HG03442 (cell line): ENCODE measurements at regions not wholly inside any gene's neighbourhood (a gene's known extent, or its start where the extent isn't known, plus 50 kb on each side); places are given as distances from the start of the nearest gene placed in this dataset.
"Not testable (repeated sequence)": the region's sequence is repeated elsewhere in the genome, so short reads cannot be mapped to it uniquely, and the experiment has no call there.

Source experiments
- ATAC-seq: cut with Tn5 transposase; IDR thresholded peaks from one replicate; pipeline ENCODE4 v1.9.1; 2021; ENCODE audit warnings: mild to moderate bottlenecking, moderate library complexity; ENCODE audit not compliant: unreplicated experiment

DNA sequence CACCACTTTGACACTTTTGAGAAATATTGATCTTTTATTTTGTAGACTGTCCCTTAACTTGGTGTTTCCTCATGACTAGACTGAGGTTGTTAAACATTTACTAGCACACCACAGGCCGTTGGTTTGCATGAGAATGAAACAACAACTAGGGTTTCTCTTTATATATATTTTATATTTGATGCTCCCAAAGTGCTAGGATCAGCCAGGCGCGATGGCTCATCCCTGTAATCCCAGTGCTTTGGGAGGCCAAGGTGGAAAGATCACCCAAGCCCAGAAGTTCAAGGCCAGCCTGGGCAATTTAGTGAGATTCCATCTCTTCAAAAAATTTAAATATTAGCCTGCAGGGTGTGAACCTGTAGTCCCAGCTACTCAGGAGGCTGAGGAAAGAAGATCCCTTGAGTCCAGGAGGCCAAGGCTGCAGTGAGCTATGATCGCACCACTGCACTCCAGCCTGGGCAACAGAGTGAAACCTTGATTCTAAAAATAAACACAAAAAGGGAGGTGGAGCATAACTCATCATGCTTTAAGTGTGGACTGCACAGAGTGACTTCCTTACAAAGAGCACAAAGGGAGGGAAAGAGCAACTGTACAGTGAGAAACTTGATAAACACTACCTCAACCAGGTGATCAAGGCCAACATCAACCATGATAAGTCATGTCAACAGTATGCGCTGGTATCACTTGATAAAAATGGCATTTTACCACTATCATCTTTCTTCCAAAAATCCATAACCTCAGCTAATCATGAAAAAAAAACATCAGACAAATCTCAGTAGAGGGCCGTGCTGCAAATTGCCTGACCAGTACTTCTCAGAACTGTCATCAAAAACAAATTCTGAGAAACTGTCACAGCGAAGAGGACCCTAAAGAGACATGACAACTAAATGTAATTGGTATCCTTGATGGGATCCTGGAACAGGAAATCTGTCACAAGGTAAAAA, 72.8 kb upstream of the ATF7IP2 start:
- peak; percentile 83 for ATAC-seq

DNA sequence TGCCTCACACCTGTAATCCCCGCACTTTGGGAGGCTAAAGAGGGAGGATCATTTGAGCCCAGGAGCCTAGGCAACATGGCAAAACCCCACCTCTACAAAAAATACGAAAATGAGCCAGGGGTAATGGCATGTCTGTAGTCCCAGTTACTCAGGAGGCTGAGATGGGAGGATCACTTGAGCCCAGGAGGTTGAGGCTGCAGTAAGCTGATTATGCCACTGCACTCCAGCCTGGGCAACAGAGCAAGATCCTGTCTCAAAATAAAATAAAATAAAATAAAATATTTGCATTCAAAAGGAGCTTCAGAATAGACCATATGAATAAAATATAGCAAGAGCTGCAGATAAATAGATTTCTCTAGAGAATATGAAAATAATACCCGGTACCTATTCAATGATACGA, 71.5 kb upstream of the ATF7IP2 start:
- ATAC-seq: no peak

DNA sequence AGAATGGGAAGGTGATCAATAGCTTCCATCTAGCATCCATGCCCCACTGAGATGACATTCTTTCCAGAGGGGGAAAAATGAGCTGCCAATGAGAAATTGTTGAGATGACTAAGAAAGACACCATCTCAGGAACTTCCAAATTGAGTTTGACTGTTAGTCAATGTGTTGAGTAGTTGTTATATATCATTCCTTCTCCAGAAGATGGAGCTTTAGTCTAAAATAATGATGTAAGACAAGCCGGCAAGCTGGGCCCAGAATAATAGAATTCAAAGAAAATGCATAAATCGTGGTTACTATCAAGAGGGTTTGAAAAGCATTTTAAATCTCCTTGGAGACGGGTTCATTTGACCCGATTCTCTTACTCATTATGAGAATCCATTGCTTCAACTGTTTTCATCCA, 71.0 kb upstream of the ATF7IP2 start:
- no peak for ATAC-seq

DNA sequence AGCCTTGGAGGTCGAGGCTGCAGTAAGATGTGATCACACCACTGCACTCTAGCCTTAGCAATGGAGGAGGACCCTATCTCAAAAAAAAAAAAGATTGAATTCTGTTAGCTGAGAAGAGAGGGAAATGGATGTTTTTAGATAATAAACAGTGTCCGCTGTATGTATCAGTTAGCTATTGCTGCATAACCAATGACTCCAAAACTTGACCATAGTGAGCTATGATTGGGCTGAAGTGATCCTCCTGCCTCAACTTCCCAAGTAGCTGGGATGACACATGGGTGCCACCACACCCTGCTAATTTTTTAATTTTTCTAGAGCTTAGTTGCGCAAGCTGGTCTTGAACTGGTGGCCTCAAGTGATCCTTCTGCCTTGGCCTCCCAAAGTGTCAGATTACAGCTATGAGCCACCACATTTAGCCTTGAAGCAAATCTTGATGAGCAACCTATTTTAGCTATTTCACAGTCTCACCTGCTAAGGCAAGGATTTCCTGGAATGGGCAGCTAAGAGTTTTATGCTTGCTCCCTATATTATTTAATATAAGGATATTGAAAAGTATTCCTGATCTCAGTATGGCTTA, 68.3 kb upstream of the ATF7IP2 start:
- ATAC-seq: no peak

DNA sequence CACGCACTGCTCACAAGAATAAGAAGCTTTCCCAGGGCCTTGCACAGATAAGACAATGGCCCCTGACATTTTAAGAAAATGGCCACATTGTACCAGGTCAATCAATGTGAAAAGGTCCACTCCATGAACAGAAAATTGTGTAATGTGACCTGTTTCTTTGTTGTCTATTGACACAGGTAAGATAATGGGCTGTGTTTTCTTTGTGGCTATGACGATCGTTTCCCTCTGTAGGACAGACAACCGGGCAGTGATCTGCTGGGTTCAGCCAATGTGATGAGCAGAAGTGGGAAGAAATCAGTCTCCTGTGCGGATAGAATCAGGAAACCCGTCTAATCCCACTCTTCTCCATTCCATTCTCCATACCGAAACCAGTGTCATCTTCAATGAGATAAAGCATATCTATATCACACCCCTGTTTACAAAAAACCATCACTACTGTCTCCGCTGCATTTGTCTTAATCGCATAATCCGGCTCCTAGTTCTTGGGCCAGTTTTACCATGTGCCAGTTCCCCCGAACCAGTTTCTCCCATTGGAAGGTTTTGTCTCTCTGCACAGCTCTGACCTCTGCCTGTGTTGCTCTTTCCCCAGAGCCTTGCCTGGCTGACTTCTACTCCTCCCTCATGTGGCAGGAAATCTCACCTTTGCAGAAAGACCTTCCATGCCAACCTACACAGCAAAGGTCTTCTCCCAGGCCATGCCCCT, 66.9 kb upstream of the ATF7IP2 start:
- ATAC-seq: no peak

DNA sequence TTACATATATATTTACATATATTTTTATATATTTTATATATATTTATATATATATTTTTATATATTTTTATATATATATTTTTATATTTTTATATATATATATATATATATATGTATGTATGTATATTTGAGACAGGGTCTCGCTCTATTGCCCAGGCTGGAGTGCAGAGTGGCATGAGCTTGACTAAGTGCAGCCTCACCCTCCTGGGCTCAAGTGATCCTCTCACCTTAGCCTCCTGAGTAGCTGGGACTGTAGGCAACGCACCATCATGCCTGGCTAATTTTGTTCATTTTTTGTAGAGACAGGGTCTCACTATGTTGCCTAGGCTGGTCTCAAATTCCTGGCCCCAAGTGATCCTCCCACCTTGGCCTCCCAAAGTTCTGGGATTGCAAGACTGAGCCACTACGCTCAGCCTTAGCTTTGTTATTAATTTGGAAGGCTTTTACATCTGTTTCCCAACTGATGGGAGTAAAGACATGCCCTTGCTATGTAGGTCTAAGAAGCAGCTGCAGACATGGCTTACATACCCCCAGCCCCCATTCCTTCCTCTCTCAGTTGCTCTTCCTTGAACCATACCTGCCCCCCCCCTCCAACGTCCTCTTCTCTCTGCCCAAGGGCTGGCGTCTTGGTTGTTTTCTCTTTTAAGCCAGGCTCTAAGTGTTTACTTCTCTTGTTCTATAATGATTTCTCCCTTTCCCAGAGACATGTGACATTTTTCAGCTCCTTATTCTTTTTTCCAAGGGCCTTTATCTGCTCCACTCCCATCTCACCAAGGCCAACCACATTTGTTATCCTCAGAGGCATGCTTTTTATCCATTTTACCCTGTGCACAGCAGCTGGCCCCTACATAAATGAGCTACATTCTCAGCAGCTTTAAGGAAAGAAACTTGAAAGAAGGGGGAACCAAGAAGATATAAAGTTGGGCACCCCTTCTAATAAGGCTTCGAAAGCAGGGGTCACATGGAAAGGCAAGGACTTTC, 64.2 kb upstream of the ATF7IP2 start:
- ATAC-seq: no peak

DNA sequence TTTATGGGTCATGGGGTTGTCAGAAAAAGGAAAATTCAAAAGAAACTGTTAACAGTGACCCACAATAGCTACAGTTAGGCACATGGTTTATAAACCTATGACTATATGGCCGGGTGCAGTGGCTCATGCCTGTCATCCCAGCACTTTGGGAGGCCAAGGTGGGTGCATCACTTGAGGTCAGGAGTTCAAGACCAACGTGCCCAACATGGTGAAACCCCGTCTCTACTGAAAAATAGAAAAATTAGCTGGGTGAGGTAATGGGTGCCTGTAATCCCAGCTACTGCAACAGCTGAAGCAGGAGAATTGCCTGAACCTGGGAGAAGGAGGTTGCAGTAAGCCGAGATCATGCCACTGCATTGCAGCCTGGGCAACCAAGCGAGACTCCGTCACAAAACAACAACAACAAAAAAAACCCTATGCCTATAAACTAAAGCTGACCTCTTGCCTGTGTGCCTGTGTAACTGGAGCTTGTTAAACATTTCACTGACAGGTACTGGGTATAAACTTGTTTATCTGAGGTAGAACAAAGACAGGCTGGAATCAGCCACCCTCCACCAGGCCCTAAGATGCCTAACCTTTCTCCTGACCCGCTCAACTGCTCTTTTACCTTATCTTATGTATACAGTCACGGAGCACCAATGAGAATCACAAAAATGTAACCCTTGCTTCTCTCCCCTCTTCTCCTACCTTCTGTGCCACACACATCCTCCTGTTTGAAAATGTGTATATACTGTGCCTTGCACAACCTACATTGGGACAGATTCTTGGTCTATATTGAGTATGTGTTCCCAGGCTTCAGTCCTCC, 62.9 kb upstream of the ATF7IP2 start:
- ATAC-seq: no peak

DNA sequence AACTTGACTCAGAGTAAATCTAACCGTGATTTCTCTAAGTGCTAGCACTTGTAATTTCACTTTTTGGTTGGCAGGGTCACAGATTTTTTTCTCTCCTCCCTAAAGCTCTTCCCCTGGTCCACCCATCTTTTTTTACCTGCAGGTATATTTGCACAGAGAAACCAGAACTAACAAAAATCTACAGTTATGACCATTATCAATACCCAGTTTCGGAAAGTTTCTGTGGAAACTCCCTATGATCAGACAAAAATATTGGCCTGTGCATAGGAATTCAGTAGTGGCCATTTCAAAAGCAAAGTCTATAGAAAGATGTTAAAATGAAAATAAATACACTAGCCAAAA, 62.4 kb upstream of the ATF7IP2 start:
- ATAC-seq: no peak

DNA sequence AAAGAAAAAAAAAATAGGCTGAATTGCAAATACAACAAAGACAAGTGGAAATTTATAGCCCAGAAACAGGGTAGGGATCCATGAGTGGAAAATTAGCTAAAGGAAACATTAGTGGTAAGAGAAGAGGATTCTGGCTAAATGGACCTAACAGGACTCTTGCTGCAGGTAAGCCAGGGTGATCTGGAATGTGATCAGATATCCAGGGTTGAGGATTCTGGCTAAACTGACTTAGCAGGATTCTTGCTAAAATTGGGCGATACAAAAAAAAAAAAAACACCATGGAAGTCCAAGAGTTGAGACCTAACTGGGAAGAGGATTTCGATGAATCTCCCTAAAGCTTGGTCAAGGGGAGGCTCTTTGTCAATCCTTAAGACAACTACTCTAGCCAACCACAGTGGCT, 61.7 kb upstream of the ATF7IP2 start:
- no peak for ATAC-seq

DNA sequence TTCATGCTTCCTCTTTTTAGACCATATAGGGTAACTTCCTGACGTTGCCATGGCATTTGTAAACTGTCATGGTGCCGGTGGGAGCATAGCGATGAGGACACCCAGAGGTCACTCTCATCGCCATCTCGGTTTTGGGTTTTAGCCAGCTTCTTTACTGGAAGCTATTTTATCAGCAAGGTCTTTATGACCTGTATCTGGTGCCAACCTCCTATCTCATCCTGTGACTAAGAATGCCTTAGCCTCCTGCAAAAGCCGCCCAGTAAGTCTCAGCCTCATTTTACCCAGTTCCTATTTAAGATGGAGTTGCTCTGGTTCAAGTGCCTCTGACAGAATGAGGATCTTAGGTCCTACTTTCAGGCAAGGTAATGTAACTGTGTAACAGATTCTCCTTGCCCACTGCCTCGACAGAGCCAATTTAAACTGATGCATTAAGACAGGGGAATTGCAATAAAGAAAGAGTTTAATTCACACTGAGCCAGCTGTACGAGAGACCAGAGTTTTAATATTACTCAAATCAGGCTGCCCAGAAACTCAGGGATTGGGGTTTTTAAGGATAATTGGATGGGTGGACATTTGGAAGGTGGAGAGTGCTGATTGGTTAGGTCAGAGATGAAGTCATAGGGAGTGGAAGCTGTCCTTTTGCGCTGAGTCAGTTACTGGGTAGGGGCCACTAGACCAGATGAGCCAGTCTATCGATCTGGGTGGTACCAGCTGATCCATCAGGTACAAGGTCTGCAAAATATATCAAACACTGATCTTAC, 59.9 kb upstream of the ATF7IP2 start:
- ATAC-seq: no peak

DNA sequence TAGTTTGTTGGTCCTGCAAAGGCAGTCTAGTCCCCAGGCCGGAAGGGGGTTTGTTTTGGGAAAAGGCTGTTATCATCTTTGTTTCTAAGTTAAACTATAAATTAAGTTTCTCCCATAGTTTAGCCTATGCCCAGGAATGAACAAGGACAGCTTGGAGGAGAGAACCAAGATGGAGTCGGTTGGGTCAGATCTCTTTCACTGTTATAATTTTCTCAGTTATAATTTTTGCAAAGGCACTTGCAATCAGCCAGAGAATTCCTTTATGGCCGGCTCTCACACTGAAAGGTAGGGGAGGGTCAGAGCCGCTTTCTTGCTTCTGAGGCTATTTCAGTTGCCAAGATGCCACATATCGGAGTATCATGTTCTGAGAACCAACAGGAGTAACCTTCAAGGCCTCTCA, 59.2 kb upstream of the ATF7IP2 start:
- ATAC-seq: no peak

DNA sequence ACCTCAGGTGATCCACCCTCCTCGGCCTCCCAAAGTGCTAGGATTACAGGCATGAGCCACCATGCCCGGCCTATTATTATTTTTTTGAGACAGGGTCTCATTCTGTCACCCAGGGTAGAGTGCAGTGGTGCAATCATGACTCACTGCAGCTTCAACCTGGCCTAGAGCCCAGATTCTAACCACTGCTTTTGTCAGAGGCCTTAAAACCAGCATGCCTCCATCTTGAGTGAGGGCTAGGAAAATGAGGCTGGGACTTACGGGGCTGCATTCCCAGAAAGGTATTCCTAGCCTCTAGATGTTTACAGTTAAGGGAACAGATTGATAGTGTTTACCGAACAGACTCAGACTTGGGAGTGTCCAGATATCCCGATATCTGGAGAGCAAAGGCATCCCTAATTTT, 57.6 kb upstream of the ATF7IP2 start:
- ATAC-seq: not testable (repeated sequence)

DNA sequence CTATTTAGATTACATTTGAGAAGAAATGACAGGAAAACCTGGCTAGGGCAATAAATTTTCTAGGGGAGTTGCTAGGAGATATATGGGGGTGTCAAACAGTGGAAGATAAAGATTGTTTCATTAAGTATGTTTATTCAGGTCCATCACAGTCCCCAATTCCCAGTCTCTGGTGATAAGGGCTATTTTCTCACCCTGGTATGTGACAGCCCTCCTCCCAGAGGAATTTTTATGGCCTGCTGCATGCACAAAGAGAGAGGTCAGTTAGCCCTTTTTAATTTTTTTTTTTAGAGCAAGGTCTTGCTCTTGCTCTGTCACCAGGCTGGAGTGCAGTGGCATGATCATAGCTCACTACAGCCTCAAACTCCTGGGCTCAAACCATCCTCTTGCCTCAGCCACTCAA, 53.6 kb upstream of the ATF7IP2 start:
- ATAC-seq: no peak

DNA sequence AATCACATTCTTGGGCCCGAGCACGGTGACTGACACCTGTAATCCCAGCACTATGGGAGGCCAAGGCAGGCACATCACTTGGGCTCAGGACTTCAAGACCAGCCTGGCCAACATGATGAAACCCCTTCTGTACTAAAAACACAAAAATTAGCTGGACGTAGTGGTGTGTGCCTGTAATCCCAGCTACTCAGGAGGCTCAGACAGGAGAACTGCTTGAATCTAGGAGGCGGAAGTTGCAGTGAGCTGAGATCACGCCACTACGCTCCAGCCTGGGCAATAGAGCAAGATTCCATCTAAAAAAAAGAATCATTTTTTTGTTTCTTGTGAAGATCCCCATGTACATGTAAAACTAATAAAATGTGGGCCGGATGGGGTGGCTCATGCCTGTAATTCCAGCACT, 53.1 kb upstream of the ATF7IP2 start:
- no peak for ATAC-seq

DNA sequence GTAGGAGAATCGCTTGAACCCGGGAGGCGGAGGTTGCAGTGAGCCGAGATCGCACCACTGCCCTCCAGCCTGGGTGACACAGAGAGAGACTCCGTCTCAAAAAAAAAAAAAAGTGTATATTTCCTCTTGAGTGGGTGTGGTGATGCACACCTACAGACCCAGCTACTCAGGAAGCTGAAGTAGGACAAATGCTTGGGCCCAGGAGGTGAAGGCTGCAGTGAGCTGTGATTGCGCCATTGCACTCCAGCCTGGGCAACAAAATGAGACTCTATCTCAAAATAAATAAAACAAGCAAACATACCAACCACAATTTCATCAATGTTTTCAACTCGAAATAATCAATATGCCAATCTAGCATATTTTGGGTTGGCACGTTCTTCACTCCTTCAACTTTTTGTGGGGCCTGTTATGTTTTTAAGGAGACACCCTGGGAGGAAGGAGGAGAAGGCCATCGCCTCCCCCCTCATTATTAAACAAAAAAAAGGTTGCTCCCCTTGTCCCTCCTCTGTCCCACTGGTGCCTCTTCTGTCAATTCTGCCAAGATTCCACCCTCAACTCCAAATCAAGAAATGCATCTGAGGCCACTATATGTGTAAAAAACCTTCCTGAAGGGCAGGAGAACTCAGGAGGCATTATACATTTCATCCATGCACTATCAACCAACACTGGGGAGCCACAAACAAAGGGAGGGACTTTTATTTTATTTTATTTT, 52.4 kb upstream of the ATF7IP2 start:
- no peak for ATAC-seq

DNA sequence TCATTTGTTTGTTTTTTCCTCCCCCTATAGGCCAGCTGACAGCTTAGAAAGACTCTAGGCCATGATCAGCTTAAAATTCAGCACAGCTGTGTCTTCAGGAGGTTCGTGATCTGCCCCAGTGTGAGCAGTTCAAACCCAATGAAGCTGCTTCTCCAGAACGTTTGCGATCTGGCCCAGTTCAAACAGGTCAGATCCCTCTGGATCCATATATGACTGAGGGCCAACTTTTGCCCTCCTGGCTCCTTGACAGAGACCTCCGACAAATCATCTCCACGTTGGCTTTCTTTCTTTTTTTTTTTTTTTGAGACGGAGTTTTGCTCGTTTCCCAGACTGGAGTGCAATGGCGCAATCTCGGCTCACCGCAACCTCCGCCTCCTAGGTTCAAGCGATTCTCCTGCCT, 50.2 kb upstream of the ATF7IP2 start:
- ATAC-seq: no peak
